Activated CD8-positive, alpha-beta memory T cell treated with anti-CD3 and anti-CD28 coated beads, Interleukin-2, amount 50 U/mL, for 4 hours (primary cell): ENCODE measurements at regions not wholly inside any gene's neighbourhood (a gene's known extent, or its start where the extent isn't known, plus 50 kb on each side); places are given as distances from the start of the nearest gene placed in this dataset.

ENCODE experiments used
- DNase-seq: peaks from one replicate; pipeline ENCODE4 v3.0.0-alpha.2; 2020

- DNase-seq = no peak
These were observed 55.0 kb downstream of the PMAIP1 start for GRCh38 chr18:59954755-59955156.

- DNase-seq = no peak
These were observed 54.4 kb downstream of the PMAIP1 start for GRCh38 chr18:59954241-59954640.
